PC-3 (cell line): ENCODE measurements at regions not wholly inside any gene's neighbourhood (a gene's known extent, or its start where the extent isn't known, plus 50 kb on each side); places are given as distances from the start of the nearest gene placed in this dataset.
A peak's percentile ranks its signal among the peaks of the same experiment; 100 is the strongest.

ENCODE experiments used
- ATAC-seq: fragments of 200-7000 bp; cut with Tn5 transposase; 2 replicates; pipeline ENCODE4 v1.9.1; 2020; ENCODE audit warnings: mild to moderate bottlenecking, moderate library complexity
- BruUV-seq: library from RNA; stranded (reverse); fragments of 400-500 nt; replicated peaks from 2 replicates; lab custom pipeline; 2021; lab: Mats Ljungman, UMichigan
- CTCF ChIA-PET: fragments of 300-600 bp; sonication (Branson Sonifier 250); formaldehyde crosslinking; loops from one replicate; lab custom pipeline; 2022; ENCODE audit warnings: antibody characterized with exemption; lab: Charles Lee
- POLR2A ChIA-PET: fragments of 300-600 bp; sonication (Branson Sonifier 250); formaldehyde crosslinking; loops from one replicate; lab custom pipeline; 2022; ENCODE audit warnings: antibody characterized with exemption; ENCODE audit not compliant: unreplicated experiment; lab: Charles Lee
- DNase-seq: peaks from one replicate; pipeline ENCODE4 v3.0.0-alpha.2; 2015
- H2AFZ ChIP-seq: fragments of 300-600 bp; sonication (generic); 2 replicates; pipeline ENCODE4 v1.6.0; 2016; ENCODE audit warnings: antibody characterized with exemption, low read length
- H3F3A ChIP-seq: fragments of 300-600 bp; sonication (generic); one replicate; pipeline ENCODE4 v1.6.0; 2017; ENCODE audit warnings: antibody characterized with exemption, low read length, control low read depth, mild to moderate bottlenecking; ENCODE audit not compliant: unreplicated experiment
- H3K27ac ChIP-seq: fragments of 300-600 bp; sonication (generic); 2 replicates; pipeline ENCODE4 v1.5.1; 2016; ENCODE audit warnings: mild to moderate bottlenecking, low read length
- H3K27me3 ChIP-seq: fragments of 300-600 bp; sonication (generic); 2 replicates; pipeline ENCODE4 v1.6.1; 2016; ENCODE audit warnings: low read length, mixed read lengths
- H3K36me3 ChIP-seq: fragments of 300-600 bp; sonication (generic); 2 replicates; pipeline ENCODE4 v1.6.1; 2016; ENCODE audit warnings: low read depth, mixed run types, low read length, mixed read lengths
- H3K4me1 ChIP-seq: fragments of 300-600 bp; sonication (generic); 2 replicates; pipeline ENCODE4 v1.5.1; 2016; ENCODE audit warnings: low read length; ENCODE audit not compliant: insufficient read depth
- H3K4me2 ChIP-seq: fragments of 300-600 bp; sonication (generic); 2 replicates; pipeline ENCODE4 v1.6.0; 2016; ENCODE audit warnings: low read length
- H3K4me3 ChIP-seq: fragments of 300-600 bp; sonication (generic); 2 replicates; pipeline ENCODE4 v1.5.1; 2016; ENCODE audit warnings: mild to moderate bottlenecking, low read length, mixed read lengths
- H3K79me2 ChIP-seq: fragments of 300-600 bp; sonication (generic); 2 replicates; pipeline ENCODE4 v1.6.1; 2017; ENCODE audit warnings: low read length, mixed read lengths
- H3K9ac ChIP-seq: fragments of 300-600 bp; sonication (generic); 2 replicates; pipeline ENCODE4 v1.6.0; 2016; ENCODE audit warnings: mild to moderate bottlenecking, low read length
- H3K9me2 ChIP-seq: fragments of 300-600 bp; sonication (generic); replicated peaks from 2 replicates; pipeline ENCODE4 v1.6.1; 2016; ENCODE audit warnings: mixed run types, low read length, mixed read lengths
- H3K9me3 ChIP-seq: fragments of 300-600 bp; sonication (generic); 2 replicates; pipeline ENCODE4 v1.6.1; 2016; ENCODE audit warnings: low read length, mixed read lengths
- H4K20me1 ChIP-seq: fragments of 300-600 bp; sonication (generic); 2 replicates; pipeline ENCODE4 v1.6.1; 2016; ENCODE audit warnings: low read length, mixed read lengths
- CTCF ChIP-seq: fragments of 300-600 bp; sonication (generic); conservative IDR thresholded peaks from 2 replicates; pipeline ENCODE4 v1.5.1; 2017; ENCODE audit warnings: antibody characterized with exemption, low read depth, mild to moderate bottlenecking, low read length
- EZH2 ChIP-seq: fragments of 300-600 bp; sonication (generic); IDR thresholded peaks from one replicate; pipeline ENCODE4 v1.6.1; 2017; ENCODE audit warnings: antibody characterized with exemption, mild to moderate bottlenecking, low read length; ENCODE audit not compliant: unreplicated experiment
- EZH2phosphoT487 ChIP-seq: fragments of 300-600 bp; sonication (generic); IDR thresholded peaks from 2 replicates; pipeline ENCODE4 v1.6.1; 2018; ENCODE audit warnings: mild to moderate bottlenecking, antibody characterized with exemption, low read length, borderline replicate concordance
- intact Hi-C: fragments of 100-400 bp; cut with micrococcal nuclease; formaldehyde crosslinking; loops from 2 replicates; pipeline ENCODE4 v1.9.0; 2023

GRCh38 chr6:97563529-97563928, 280.5 kb upstream of the MMS22L start:
- Histone ChIP-seq H3K27me3 (no peaks in the 10 kb centered on the region), H3K4me1 (no peaks in the 10 kb centered on the region), H3K9me3 (no peaks in the 10 kb centered on the region), H3K36me3 (no peaks in the 10 kb centered on the region), H2AFZ (no peak overlapping the region), H3K79me2 (no peaks in the 10 kb centered on the region), H3K9ac (no peak overlapping the region), H3K9me2 (no peaks in the 10 kb centered on the region), H4K20me1 (no peaks in the 10 kb centered on the region), H3K4me3 (no peak overlapping the region), H3F3A (no peaks in the 10 kb centered on the region), H3K4me2 (no peak overlapping the region), H3K27ac (no peak overlapping the region)
- no peak for ATAC-seq
- TF ChIP-seq CTCF: no peak
- CTCF ChIA-PET: no interaction called here
- no peak for DNase-seq
- intact Hi-C loops: no loop called here
- POLR2A ChIA-PET: no interaction called here
- no TSS peak for BruUV-seq

DNA sequence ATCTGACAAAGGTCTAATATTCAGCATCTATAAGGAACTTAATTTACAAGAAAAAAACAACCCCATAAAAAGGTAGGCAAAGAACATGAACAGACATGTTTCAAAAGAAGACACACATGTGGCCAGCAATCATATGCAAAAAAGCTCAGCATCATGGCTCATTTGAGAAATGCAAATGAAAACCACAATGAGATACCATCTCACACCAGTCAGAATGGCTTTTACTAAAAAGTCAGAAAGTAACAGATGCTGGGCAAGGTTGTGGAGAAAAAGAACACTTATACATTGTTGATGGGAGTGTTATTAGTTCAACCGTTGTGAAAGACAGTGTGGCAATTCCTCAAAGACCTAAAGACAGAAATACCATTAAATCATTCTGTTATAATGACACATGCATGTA, 289.9 kb upstream of the MMS22L start:
- H3K4me2 ChIP-seq: no peak overlapping the region
- DNase-seq (no peak), ATAC-seq (no peak)
- TF ChIP-seq CTCF (no peak), EZH2phosphoT487 (no peak), EZH2 (no peak)
- no peaks in the 10 kb centered on the region for H3K36me3 ChIP-seq
- H4K20me1 ChIP-seq: no peaks in the 10 kb centered on the region
- H3K9me2 ChIP-seq: no peaks in the 10 kb centered on the region
- no peak overlapping the region for H3K27ac ChIP-seq
- CTCF ChIA-PET: no interaction called here
- POLR2A ChIA-PET: no interaction called here
- BruUV-seq: no TSS peak
- H3K4me3 ChIP-seq: no peak overlapping the region
- H3K79me2 ChIP-seq: no peaks in the 10 kb centered on the region
- H3K9ac ChIP-seq: no peak overlapping the region
- no peaks in the 10 kb centered on the region for H3K4me1 ChIP-seq
- peaks cover 3% of the 10 kb centered on the region for H3K27me3 ChIP-seq
- no peaks in the 10 kb centered on the region for H3K9me3 ChIP-seq
- no peak overlapping the region for H2AFZ ChIP-seq
- no peaks in the 10 kb centered on the region for H3F3A ChIP-seq
- intact Hi-C loops: no loop called here

DNA sequence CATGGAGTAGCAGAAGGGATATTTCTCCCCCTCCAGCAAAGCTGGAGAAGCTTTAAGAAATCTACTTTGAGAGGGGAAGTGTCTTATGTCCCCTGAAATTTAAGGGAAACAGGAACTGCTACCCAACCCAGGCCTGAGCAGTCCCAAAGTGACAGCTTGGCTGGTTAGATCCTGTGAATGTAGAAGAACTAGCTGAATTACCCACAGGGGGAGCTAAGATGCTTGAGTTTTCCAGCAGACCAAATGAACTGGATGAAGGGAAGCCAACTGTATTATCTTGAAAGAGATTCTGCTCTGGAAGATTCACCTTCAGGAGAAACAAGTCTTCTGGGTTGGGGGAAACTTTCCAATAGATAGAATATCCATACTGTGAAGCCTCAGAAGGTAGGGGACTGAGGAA, 303.3 kb upstream of the MMS22L start:
- Histone ChIP-seq H3K79me2 (no peaks in the 10 kb centered on the region), H3K27me3 (no peaks in the 10 kb centered on the region), H3K9ac (no peak overlapping the region), H3K36me3 (no peaks in the 10 kb centered on the region), H3K4me1 (no peaks in the 10 kb centered on the region), H3K9me2 (no peaks in the 10 kb centered on the region), H2AFZ (no peak overlapping the region), H3K27ac (no peak overlapping the region), H3K9me3 (no peaks in the 10 kb centered on the region), H3K4me3 (no peak overlapping the region), H3K4me2 (no peak overlapping the region), H3F3A (no peaks in the 10 kb centered on the region), H4K20me1 (no peaks in the 10 kb centered on the region)
- no peak for TF ChIP-seq EZH2phosphoT487
- TF ChIP-seq CTCF: 0 out of 2 replicates have a peak, but pooled peaks have one; percentile 21
- no TSS peak for BruUV-seq
- no peak for ATAC-seq
- intact Hi-C loops: no loop called here
- no peak for DNase-seq
- ChIA-PET CTCF (interaction anchor here (0.7 kb wide), 1 partner anchor 418 kb away, joined by 3 read pairs; no protein-coding TSS in a partner anchor), POLR2A (no interaction called here)
